ENCODE measurements at regions not wholly inside any gene's neighbourhood (a gene's known extent, or its start where the extent isn't known, plus 50 kb on each side); places are given as distances from the start of the nearest gene placed in this dataset.
"Not testable (repeated sequence)": the region's sequence is repeated elsewhere in the genome, so short reads cannot be mapped to it uniquely, and the experiment has no call there.

DNA sequence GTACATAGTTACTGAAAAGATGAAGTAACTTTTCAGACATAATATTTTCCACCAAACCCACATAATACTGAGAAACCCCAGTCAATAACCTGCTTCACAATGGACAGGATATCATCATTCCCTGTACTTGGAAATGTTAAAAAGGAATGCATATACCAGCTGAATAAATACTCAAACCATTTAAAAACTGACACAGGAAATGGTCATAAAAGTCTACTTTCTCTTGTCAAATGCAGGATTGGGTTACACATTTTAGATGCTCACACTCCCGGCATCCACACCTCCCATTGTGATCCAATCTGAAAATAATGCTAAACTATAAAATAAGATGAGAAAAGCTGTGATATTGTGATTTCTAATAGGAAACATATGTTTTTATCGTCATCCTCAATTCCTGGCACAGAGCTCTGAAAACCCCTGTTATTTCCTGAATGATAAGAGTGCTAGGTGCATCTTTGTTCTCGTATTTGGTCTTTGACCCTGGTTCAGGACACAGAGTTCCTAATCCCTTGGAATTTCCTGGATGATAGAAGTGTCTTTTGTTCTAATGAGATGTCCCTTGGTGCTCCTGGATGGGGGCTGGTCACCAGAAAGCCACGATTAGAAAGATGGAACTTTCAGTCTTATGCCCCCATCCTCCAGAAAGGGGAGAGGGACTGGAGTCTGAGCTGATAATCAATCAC, 821.3 kb downstream of the TRIML1 start:
- DNase-seq (ENCODE audit: low spot score in 2 of 2), result no peak
- WGBS, 2 donors, result 41 to 54% methylated on average over 4 of the region's 4 CpGs
- Histone ChIP-seq H3K9me3 (no peaks in the 10 kb centered on the region), H3K4me3 (no peak overlapping the region), H3K27me3 (no peaks in the 10 kb centered on the region), H3K36me3 (no peaks in the 10 kb centered on the region), H3K27ac (no peak overlapping the region), H3K4me1 (no peaks in the 10 kb centered on the region)
- TF ChIP-seq, protein P1, sequence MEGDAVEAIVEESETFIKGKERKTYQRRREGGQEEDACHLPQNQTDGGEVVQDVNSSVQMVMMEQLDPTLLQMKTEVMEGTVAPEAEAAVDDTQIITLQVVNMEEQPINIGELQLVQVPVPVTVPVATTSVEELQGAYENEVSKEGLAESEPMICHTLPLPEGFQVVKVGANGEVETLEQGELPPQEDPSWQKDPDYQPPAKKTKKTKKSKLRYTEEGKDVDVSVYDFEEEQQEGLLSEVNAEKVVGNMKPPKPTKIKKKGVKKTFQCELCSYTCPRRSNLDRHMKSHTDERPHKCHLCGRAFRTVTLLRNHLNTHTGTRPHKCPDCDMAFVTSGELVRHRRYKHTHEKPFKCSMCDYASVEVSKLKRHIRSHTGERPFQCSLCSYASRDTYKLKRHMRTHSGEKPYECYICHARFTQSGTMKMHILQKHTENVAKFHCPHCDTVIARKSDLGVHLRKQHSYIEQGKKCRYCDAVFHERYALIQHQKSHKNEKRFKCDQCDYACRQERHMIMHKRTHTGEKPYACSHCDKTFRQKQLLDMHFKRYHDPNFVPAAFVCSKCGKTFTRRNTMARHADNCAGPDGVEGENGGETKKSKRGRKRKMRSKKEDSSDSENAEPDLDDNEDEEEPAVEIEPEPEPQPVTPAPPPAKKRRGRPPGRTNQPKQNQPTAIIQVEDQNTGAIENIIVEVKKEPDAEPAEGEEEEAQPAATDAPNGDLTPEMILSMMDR (IDR thresholded peaks at IDR 0.05), result no peak
- TF ChIP-seq EP300 (IDR thresholded peaks at IDR 0.05) (no peak), POLR2A (IDR thresholded peaks at IDR 0.05) (no peak)

DNA sequence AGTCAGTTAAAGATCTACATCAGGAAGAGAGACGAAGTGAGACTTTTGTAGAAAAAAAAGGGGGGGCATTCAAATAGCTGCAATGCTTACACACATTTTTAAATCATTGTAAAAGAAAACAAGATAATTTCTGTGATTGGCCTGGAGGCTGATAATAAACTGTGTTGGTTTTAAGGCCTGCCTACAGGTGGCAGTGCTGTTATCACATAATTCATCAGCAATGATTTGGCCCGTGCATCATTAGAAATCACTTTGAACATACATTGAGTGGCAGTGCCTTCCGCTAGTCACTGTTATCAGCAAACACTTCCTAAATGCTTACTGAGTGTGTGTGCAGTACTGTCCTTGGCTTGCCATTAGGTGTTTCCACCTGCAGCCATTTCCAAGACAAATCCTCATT, 831.9 kb downstream of the TRIML1 start:
- H3K9me3 ChIP-seq, result no peaks in the 10 kb centered on the region
- DNase-seq (ENCODE audit: low spot score in 2 of 2), result no peak
- no peak overlapping the region for H3K27ac ChIP-seq
- peaks cover 0 to 2% (median 0%) of the 10 kb centered on the region in 4 donors for H3K4me1 ChIP-seq
- TF ChIP-seq POLR2A (IDR thresholded peaks at IDR 0.05) (no peak), EP300 (IDR thresholded peaks at IDR 0.05) (no peak)
- TF ChIP-seq, protein P1 (IDR thresholded peaks at IDR 0.05), result peak in 1 of 5 experiments; percentile 13
- no peaks in the 10 kb centered on the region for H3K36me3 ChIP-seq
- WGBS, 2 donors, result 25 to 35% methylated on average over 3 of the region's 3 CpGs
- no peaks in the 10 kb centered on the region for H3K27me3 ChIP-seq
- H3K4me3 ChIP-seq, result no peak overlapping the region

- 93 to 96% methylated on average over 10 of the region's 10 CpGs for WGBS, 2 donors
- no peak overlapping the region for H3K4me3 ChIP-seq
- DNase-seq (ENCODE audit: low spot score in 2 of 2), result no peak
- no peaks in the 10 kb centered on the region for H3K36me3 ChIP-seq
- TF ChIP-seq, protein P1 (IDR thresholded peaks at IDR 0.05), result no peak
- TF ChIP-seq POLR2A (IDR thresholded peaks at IDR 0.05) (no peak), EP300 (IDR thresholded peaks at IDR 0.05) (no peak)
- H3K27ac ChIP-seq, result no peak overlapping the region
- no peaks in the 10 kb centered on the region for H3K9me3 ChIP-seq
- peaks cover 0 to 9% (median 2%) of the 10 kb centered on the region in 4 donors for H3K4me1 ChIP-seq
- H3K27me3 ChIP-seq, result no peaks in the 10 kb centered on the region
Observed at GRCh38 chr4:188975271-188975670, 836.0 kb downstream of the TRIML1 start.

- Histone ChIP-seq H3K36me3 (no peaks in the 10 kb centered on the region), H3K4me3 (no peak overlapping the region), H3K9me3 (no peaks in the 10 kb centered on the region), H3K4me1 (peaks cover 0 to 9% (median 2%) of the 10 kb centered on the region in 4 donors), H3K27ac (no peak overlapping the region), H3K27me3 (no peaks in the 10 kb centered on the region)
- 4 to 7% methylated on average over 2 of the region's 2 CpGs for WGBS, 2 donors
- no peak for DNase-seq (ENCODE audit: low spot score in 2 of 2)
- TF ChIP-seq EP300 (IDR thresholded peaks at IDR 0.05), result no peak
Observed at GRCh38 chr4:188976644-188977115, 837.4 kb downstream of the TRIML1 start.

DNA sequence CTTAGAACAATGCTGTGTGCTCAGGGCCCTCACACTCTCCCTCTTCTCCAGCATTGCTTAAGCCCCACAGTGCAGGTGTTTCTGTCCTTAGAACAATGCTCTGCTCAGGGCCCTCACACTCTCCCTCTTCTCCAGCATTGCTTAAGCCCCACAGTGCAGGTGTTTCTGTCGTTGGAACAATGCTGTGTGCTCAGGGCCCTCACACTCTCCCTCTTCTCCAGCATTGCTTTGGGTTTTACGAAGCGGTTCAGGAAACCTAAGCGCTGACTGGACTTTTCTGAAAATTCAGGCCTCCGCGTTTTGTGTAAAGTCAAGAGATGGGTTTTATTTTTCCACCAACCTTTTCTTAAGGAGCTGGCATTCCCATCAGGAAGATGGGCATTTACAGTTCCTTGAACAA, 838.0 kb downstream of the TRIML1 start:
- H3K36me3 ChIP-seq; H3K4me1 ChIP-seq; DNase-seq (ENCODE audit: low spot score in 2 of 2); H3K27ac ChIP-seq; H3K27me3 ChIP-seq; H3K9me3 ChIP-seq; H3K4me3 ChIP-seq: not testable (repeated sequence)
- WGBS, 2 donors, result 83 to 86% methylated on average over 6 of the region's 6 CpGs

- TF ChIP-seq POLR2A (IDR thresholded peaks at IDR 0.05) (no peak), EP300 (IDR thresholded peaks at IDR 0.05) (no peak)
- TF ChIP-seq, protein P1 (IDR thresholded peaks at IDR 0.05), result no peak
- no peaks in the 10 kb centered on the region for H3K36me3 ChIP-seq
- no peak overlapping the region for H3K27ac ChIP-seq
- 89 to 91% methylated on average over 1 of the region's 1 CpG for WGBS, 2 donors
- peaks cover 0 to 5% (median 0%) of the 10 kb centered on the region in 4 donors for H3K9me3 ChIP-seq
- H3K27me3 ChIP-seq, result no peaks in the 10 kb centered on the region
- no peak overlapping the region for H3K4me3 ChIP-seq
- DNase-seq (ENCODE audit: low spot score in 2 of 2), result no peak
- no peaks in the 10 kb centered on the region for H3K4me1 ChIP-seq
Observed at GRCh38 chr4:188984518-188984917, 845.3 kb downstream of the TRIML1 start.
